B cell (primary cell): ENCODE measurements at regions not wholly inside any gene's neighbourhood (a gene's known extent, or its start where the extent isn't known, plus 50 kb on each side); places are given as distances from the start of the nearest gene placed in this dataset.

Source experiments
- ATAC-seq: fragments of 200-7000 bp; cut with Tn5 transposase; one replicate; pipeline ENCODE4 v1.10.0; 2021; ENCODE audit warnings: low read depth, mild to moderate bottlenecking, moderate number of reproducible peaks, moderate library complexity
- CTCF ChIA-PET: fragments of 350-600 bp; sonication (Branson Sonifier 250); formaldehyde crosslinking; loops from one replicate; lab custom pipeline; 2021; ENCODE audit warnings: antibody characterized with exemption, inconsistent platforms; lab: Charles Lee
- POLR2A ChIA-PET: fragments of 350-600 bp; sonication (Branson Sonifier 250); formaldehyde crosslinking; loops from one replicate; lab custom pipeline; 2021; ENCODE audit warnings: antibody characterized with exemption; lab: Charles Lee
- DNase-seq: peaks from one replicate; pipeline ENCODE4 v3.0.0; 2013
- H2AFZ ChIP-seq: 2 replicates; pipeline ENCODE4 v1.6.1; 2012; ENCODE audit warnings: mild to moderate bottlenecking, low read depth, low read length; ENCODE audit not compliant: insufficient read depth, poor library complexity, severe bottlenecking
- H3K27ac ChIP-seq, 2 donors: 1 replicate in 1 of 2; 2 replicates in 1 of 2; pipeline ENCODE4 v1.5.1; 2012 to 2013; ENCODE audit warnings: low read length in 2 of 2, mild to moderate bottlenecking in 2 of 2, moderate library complexity in 1 of 2
- H3K27me3 ChIP-seq, 4 experiments: fragments of 200-600 bp in 1 of 4; sonication (generic) in 1 of 4; replicated peaks in 1 of 4; 1 replicate in 2 of 4; 2 replicates in 2 of 4; pipeline versions ENCODE4 v1.6.1 to v1.7.0; 2013 to 2016; ENCODE audit warnings: low read length in 3 of 4, mild to moderate bottlenecking in 2 of 4, mixed read lengths in 1 of 4, moderate library complexity in 1 of 4; ENCODE audit not compliant: insufficient read depth in 4 of 4, control insufficient read depth in 3 of 4; ENCODE audit errors: control extremely low read depth in 1 of 4
- H3K36me3 ChIP-seq, 2 experiments: replicated peaks in 1 of 2; 1 replicate in 1 of 2; 2 replicates in 1 of 2; pipeline versions ENCODE4 v1.6.1 to v1.7.1; 2013; ENCODE audit warnings: low read length in 1 of 2; ENCODE audit not compliant: insufficient read depth in 2 of 2, control insufficient read depth in 1 of 2; ENCODE audit errors: control extremely low read depth in 1 of 2, extremely low read depth in 1 of 2
- H3K4me1 ChIP-seq, 2 donors: fragments of 200-600 bp in 1 of 2; sonication (generic) in 1 of 2; 1 replicate in 1 of 2; 2 replicates in 1 of 2; pipeline versions ENCODE4 v1.5.1 to v1.6.1; 2013 to 2017; ENCODE audit warnings: low read length in 2 of 2; ENCODE audit not compliant: control insufficient read depth in 2 of 2, insufficient read depth in 2 of 2
- H3K4me2 ChIP-seq: replicated peaks from 2 replicates; pipeline ENCODE3; 2012; ENCODE audit warnings: mild to moderate bottlenecking, low read depth, low read length; ENCODE audit not compliant: poor library complexity, severe bottlenecking
- H3K4me3 ChIP-seq, 5 experiments: fragments of 200-600 bp in 1 of 5; sonication (generic) in 1 of 5; 1 replicate in 3 of 5; 2 replicates in 2 of 5; pipeline versions ENCODE4 v1.5.1 to v1.7.0; 2011 to 2016; ENCODE audit warnings: low read length in 4 of 5, mild to moderate bottlenecking in 4 of 5, low read depth in 2 of 5, control low read depth in 1 of 5, moderate library complexity in 1 of 5; ENCODE audit not compliant: insufficient read depth in 1 of 5; ENCODE audit errors: control extremely low read depth in 1 of 5, extremely low read depth in 1 of 5
- H3K79me2 ChIP-seq: fragments of 200-600 bp; sonication (generic); one replicate; pipeline ENCODE4 v1.6.0; 2016; ENCODE audit warnings: low read length; ENCODE audit not compliant: control insufficient read depth, insufficient read depth
- H3K9ac ChIP-seq: fragments of 200-600 bp; sonication (generic); 2 replicates; pipeline ENCODE4 v1.6.1; 2017; ENCODE audit warnings: mild to moderate bottlenecking, low read length, moderate library complexity
- H3K9me3 ChIP-seq, 3 donors: one replicate each; pipeline versions ENCODE4 v1.6.1 to v1.7.1; 2013; ENCODE audit warnings: low read length in 2 of 3; ENCODE audit not compliant: control insufficient read depth in 2 of 3, insufficient read depth in 1 of 3; ENCODE audit errors: control extremely low read depth in 1 of 3
- H4K20me1 ChIP-seq: 2 replicates; pipeline ENCODE4 v1.6.0; 2012; ENCODE audit warnings: mild to moderate bottlenecking, low read length; ENCODE audit not compliant: insufficient read depth, control insufficient read depth, poor library complexity, severe bottlenecking
- H3K27ac Mint-ChIP-seq: one replicate; pipeline ENCODE4 v1.8.0; 2021; ENCODE audit warnings: mixed read lengths
- H3K27me3 Mint-ChIP-seq: one replicate; pipeline ENCODE4 v1.8.0; 2021; ENCODE audit warnings: mixed read lengths
- H3K4me1 Mint-ChIP-seq: one replicate; pipeline ENCODE4 v1.8.0; 2021; ENCODE audit warnings: mixed read lengths
- H3K4me3 Mint-ChIP-seq: one replicate; pipeline ENCODE4 v1.8.0; 2021; ENCODE audit warnings: mixed read lengths
- H3K9me3 Mint-ChIP-seq: one replicate; pipeline ENCODE4 v1.8.0; 2022; ENCODE audit warnings: mixed read lengths; ENCODE audit not compliant: insufficient read depth
- CTCF ChIP-seq: fragments of 200-600 bp; IDR thresholded peaks from one replicate; pipeline ENCODE4 v1.8.0; 2022; ENCODE audit warnings: antibody characterized with exemption, mild to moderate bottlenecking
- EZH2 ChIP-seq: IDR thresholded peaks from 2 replicates; pipeline ENCODE4 v1.6.1; 2012; ENCODE audit warnings: borderline replicate concordance, low read depth, mild to moderate bottlenecking, moderate library complexity, low read length; ENCODE audit not compliant: insufficient read depth, poor library complexity, severe bottlenecking
- WGBS: methylation state at CpG from one replicate; pipeline ENCODE4 v1.1.5; 2013; ENCODE audit warnings: missing lambda C conversion rate; ENCODE audit not compliant: insufficient coverage; 5-methylcytosine and 5-hydroxymethylcytosine counted together
- intact Hi-C: fragments of 100-400 bp; cut with micrococcal nuclease; formaldehyde crosslinking; loops from one replicate; pipeline ENCODE4 v1.10.0; 2022

DNA sequence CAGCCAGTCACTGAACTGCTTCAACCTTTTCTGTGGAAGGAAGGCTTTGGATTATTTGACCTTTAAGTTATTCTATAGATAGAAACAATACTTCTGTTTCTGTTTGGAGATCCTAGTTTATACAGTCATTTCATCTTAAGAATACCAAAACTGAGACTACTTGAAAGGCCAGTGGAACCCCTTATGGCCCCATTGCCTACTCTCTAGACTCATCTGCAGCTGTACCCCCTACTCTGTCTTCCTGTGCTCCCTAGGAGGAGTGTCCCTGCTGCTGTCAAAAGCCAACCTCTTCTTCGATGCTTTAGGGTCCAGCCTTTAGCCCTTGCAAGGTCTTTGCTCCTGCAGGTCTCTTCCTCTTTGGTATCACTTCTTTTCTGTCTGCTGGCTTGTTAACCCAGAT lies 169.6 kb downstream of the EDEM1 start:
- Histone ChIP-seq H2AFZ (no peak overlapping the region), H3K27me3 (no peaks in the 10 kb centered on the region), H3K9ac (no peak overlapping the region), H3K4me1 (no peaks in the 10 kb centered on the region), H4K20me1 (no peaks in the 10 kb centered on the region), H3K79me2 (no peaks in the 10 kb centered on the region), H3K36me3 (no peaks in the 10 kb centered on the region), H3K27ac (no peak overlapping the region), H3K4me3 (no peak overlapping the region), H3K4me2 (no peak overlapping the region), H3K9me3 (peaks cover 0 to 12% (median 2%) of the 10 kb centered on the region in 3 donors)
- POLR2A ChIA-PET = no interaction called here
- peaks cover 10% of the 10 kb centered on the region for H3K27me3 Mint-ChIP-seq
- ATAC-seq (no peak), DNase-seq (no peak)
- WGBS = 75% methylated on average over 1 of the region's 1 CpG
- intact Hi-C loops = no loop called here
- H3K4me3 Mint-ChIP-seq = no peak overlapping the region
- TF ChIP-seq CTCF (no peak), EZH2 (no peak)
- H3K4me1 Mint-ChIP-seq = no peaks in the 10 kb centered on the region
- no peak overlapping the region for H3K27ac Mint-ChIP-seq
- H3K9me3 Mint-ChIP-seq = peaks cover 19% of the 10 kb centered on the region
- CTCF ChIA-PET = no interaction called here

- no peak overlapping the region for H3K4me2 ChIP-seq
- H3K79me2 ChIP-seq = no peaks in the 10 kb centered on the region
- no peaks in the 10 kb centered on the region for H3K36me3 ChIP-seq
- H3K4me3 ChIP-seq = no peak overlapping the region
- TF ChIP-seq EZH2 (no peak), CTCF (no peak)
- ATAC-seq (no peak), DNase-seq (no peak)
- H3K9ac ChIP-seq = no peak overlapping the region
- H3K27me3 ChIP-seq = no peaks in the 10 kb centered on the region
- H3K4me1 ChIP-seq = no peaks in the 10 kb centered on the region
- Mint-ChIP-seq H3K27me3 (peaks cover 6% of the 10 kb centered on the region), H3K9me3 (peaks cover 19% of the 10 kb centered on the region), H3K27ac (no peak overlapping the region), H3K4me1 (no peaks in the 10 kb centered on the region), H3K4me3 (no peak overlapping the region)
- no peak overlapping the region for H3K27ac ChIP-seq
- no peak overlapping the region for H2AFZ ChIP-seq
- no CpG with 5 or more reads among the region's 1 CpG for WGBS
- H3K9me3 ChIP-seq = peaks cover 0 to 12% (median 2%) of the 10 kb centered on the region in 3 donors
- H4K20me1 ChIP-seq = no peaks in the 10 kb centered on the region
- CTCF ChIA-PET = no interaction called here
- intact Hi-C loops = no loop called here
- POLR2A ChIA-PET = no interaction called here
Measured at GRCh38 chr3:5358911-5359310, 171.4 kb downstream of the EDEM1 start.
